GM10266 (cell line): ENCODE measurements at regions not wholly inside any gene's neighbourhood (a gene's known extent, or its start where the extent isn't known, plus 50 kb on each side); places are given as distances from the start of the nearest gene placed in this dataset.

Experiments used
- DNase-seq: peaks from one replicate; pipeline ENCODE4 v3.0.0; 2012; ENCODE audit errors: extremely low spot score
- CTCF ChIP-seq: IDR thresholded peaks from 2 replicates; pipeline ENCODE4 v1.5.1; 2012; ENCODE audit warnings: mild to moderate bottlenecking, low read depth; ENCODE audit not compliant: control insufficient read depth, insufficient read depth; ENCODE audit errors: missing control alignments

- TF ChIP-seq CTCF: no peak
- DNase-seq: no peak
Observed at GRCh38 chr3:25110642-25111041, 317.4 kb upstream of the RARB start.

DNA sequence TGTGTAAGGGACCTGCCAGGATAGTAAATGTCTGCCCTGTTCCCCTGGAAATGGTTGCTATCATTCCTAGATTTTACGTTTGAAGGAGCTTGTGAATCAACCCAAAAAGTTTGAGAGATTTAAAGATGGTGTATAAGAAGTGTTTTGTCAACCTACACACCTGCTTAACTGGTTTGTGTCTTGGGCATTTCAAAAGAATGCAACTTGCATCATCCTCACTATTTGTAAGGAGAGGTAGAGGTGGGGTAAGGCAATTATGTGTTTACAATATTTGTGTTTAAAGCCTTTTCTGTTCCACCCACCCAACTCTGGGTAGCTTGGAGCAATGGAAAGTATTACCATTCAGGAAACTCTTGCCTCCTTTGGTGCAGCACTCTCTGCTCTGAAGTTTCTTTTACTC is 314.2 kb upstream of the RARB start:
- no peak for DNase-seq
- no peak for TF ChIP-seq CTCF

DNA sequence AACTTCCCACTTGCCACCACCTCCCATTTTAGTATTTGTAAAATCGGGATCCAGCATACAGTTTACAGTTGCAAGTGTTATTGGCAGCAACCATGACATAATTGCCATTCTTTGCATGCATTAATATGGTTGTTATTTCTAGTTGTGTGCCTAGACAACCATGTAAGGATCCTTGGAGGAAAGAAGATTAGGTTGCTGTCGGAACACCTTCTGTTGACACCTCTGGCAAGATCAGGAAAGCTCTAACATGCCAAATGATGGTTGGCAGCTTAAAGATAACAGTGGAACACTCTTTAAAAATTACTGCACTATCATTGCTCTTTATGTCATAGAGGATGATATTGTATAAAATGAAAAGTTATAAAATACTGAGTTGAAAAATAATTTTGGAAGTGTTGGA is 313.5 kb upstream of the RARB start:
- no peak for DNase-seq
- no peak for TF ChIP-seq CTCF

- no peak for DNase-seq
- no peak for TF ChIP-seq CTCF
Observed at GRCh38 chr3:25117005-25117593, 311.0 kb upstream of the RARB start.

DNA sequence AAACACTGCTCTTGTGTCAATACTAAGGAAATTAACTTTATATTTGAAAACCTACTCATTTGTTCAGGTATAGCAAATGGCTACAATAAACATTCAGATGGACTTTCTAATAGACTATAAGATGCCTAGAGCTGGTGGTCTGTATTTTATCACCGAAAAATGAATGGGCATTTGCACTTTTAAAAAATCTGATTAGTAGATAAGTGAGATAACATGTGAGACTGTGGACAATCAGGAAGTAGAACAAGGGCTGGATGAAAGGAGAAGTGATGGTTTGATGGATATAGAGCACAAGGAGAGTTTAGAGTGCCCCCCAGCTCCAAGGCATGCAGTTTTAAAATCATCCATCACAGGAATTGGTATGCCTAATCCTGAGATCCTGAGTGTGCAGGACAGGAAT is 308.4 kb upstream of the RARB start:
- DNase-seq: no peak

GRCh38 chr3:25120665-25121064 is 307.4 kb upstream of the RARB start:
- DNase-seq: no peak
- no peak for TF ChIP-seq CTCF

More for the DNA sequence above, 308.4 kb upstream of the RARB start:
- no peak for TF ChIP-seq CTCF

GRCh38 chr3:25125201-25125600 is 302.9 kb upstream of the RARB start:
- no peak for TF ChIP-seq CTCF
- no peak for DNase-seq
